Endothelial cell of umbilical vein (primary cell): ENCODE measurements at regions not wholly inside any gene's neighbourhood (a gene's known extent, or its start where the extent isn't known, plus 50 kb on each side); places are given as distances from the start of the nearest gene placed in this dataset.

Source experiments
- EZH2 ChIP-seq: IDR thresholded peaks from 2 replicates; pipeline ENCODE4 v1.6.1; 2012; ENCODE audit warnings: borderline replicate concordance, low read depth, mild to moderate bottlenecking, moderate library complexity, low read length, inconsistent platforms; ENCODE audit not compliant: severe bottlenecking
- GATA2 ChIP-seq: IDR thresholded peaks from 2 replicates; pipeline ENCODE4 v1.7.0; 2011; ENCODE audit warnings: low read depth, mild to moderate bottlenecking, moderate library complexity, mixed read lengths, low read length; ENCODE audit not compliant: insufficient read length, insufficient read depth
- MYC ChIP-seq: IDR thresholded peaks from one replicate; pipeline ENCODE4 v1.6.1; 2011; ENCODE audit warnings: mild to moderate bottlenecking, low read depth, low read length
- POLR2A ChIP-seq: IDR thresholded peaks from 2 replicates; pipeline ENCODE4 v1.6.1; 2012; ENCODE audit warnings: low read depth, mild to moderate bottlenecking, control low read depth, low read length
- POLR2AphosphoS5 ChIP-seq: IDR thresholded peaks from 2 replicates; pipeline ENCODE4 v1.6.1; 2012; ENCODE audit warnings: low read depth, mild to moderate bottlenecking, control low read depth, low read length, moderate library complexity; ENCODE audit not compliant: insufficient read depth
- TF ChIP-seq, protein P1 (sequence below), 2 donors: IDR thresholded peaks; 1 replicate in 1 of 2; 2 replicates in 1 of 2; pipeline ENCODE4 v1.5.1; 2011; ENCODE audit warnings: low read length in 2 of 2, mild to moderate bottlenecking in 2 of 2, moderate library complexity in 2 of 2, control low read depth in 1 of 2, inconsistent platforms in 1 of 2, low read depth in 1 of 2; ENCODE audit not compliant: insufficient read depth in 1 of 2; ENCODE audit errors: extremely low read depth in 1 of 2
- TF ChIP-seq, protein P2 (sequence below): IDR thresholded peaks from 2 replicates; pipeline ENCODE4 v1.6.1; 2011; ENCODE audit not compliant: insufficient read depth, insufficient read length

DNA sequence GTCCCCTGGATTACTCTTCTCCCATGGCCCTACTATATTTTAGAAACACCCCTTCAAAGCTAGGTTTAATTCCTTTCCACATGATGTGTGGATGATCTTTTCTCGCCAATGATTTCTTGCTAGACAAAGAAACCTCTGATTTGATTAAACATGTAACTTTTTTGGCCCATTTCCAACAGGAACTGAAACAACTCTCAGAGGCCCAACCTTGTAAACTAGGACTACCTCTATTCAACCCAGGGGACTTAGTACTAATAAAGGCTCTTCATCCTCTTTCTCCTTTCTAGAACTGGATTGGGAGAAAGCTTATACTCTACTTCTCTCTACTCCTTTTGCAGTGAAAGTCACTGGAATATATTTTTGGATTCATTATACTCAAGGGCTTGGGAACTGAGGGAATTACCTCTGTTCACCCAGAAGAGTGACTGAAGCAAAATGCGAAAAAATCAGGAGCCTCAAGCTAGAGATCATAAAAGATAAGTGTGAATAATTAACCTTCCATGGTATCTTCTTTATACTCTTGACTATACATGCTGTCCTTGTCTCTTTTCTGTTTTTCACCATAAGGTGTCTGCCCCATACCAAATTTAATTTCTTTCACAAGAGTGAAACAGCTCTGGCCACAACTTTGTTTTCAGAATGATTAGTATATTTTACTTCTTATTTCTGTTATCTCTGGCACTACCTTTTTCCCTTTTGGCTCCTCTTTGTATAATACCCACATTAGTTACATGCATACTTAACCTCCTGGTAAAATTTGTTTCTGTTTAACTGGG, 977.6 kb downstream of the SLITRK5 start:
- no peak for TF ChIP-seq POLR2AphosphoS5
- no peak for TF ChIP-seq EZH2
- TF ChIP-seq, protein P1, sequence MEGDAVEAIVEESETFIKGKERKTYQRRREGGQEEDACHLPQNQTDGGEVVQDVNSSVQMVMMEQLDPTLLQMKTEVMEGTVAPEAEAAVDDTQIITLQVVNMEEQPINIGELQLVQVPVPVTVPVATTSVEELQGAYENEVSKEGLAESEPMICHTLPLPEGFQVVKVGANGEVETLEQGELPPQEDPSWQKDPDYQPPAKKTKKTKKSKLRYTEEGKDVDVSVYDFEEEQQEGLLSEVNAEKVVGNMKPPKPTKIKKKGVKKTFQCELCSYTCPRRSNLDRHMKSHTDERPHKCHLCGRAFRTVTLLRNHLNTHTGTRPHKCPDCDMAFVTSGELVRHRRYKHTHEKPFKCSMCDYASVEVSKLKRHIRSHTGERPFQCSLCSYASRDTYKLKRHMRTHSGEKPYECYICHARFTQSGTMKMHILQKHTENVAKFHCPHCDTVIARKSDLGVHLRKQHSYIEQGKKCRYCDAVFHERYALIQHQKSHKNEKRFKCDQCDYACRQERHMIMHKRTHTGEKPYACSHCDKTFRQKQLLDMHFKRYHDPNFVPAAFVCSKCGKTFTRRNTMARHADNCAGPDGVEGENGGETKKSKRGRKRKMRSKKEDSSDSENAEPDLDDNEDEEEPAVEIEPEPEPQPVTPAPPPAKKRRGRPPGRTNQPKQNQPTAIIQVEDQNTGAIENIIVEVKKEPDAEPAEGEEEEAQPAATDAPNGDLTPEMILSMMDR (IDR thresholded peaks at IDR 0.05; ENCODE audit: extremely low read depth in 1 of 2, insufficient read depth in 1 of 2, low read depth in 1 of 2, low read length in 2 of 2): no peak
- TF ChIP-seq MYC: no peak
- TF ChIP-seq GATA2: no peak
- TF ChIP-seq POLR2A: no peak
- TF ChIP-seq, protein P2, sequence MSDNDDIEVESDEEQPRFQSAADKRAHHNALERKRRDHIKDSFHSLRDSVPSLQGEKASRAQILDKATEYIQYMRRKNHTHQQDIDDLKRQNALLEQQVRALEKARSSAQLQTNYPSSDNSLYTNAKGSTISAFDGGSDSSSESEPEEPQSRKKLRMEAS: no peak
